ENCODE measurements at regions not wholly inside any gene's neighbourhood (a gene's known extent, or its start where the extent isn't known, plus 50 kb on each side); places are given as distances from the start of the nearest gene placed in this dataset.

- no peak overlapping the region for H2AFZ ChIP-seq (ENCODE audit: low read depth, low read length)
- no peaks in the 10 kb centered on the region for H3K27me3 ChIP-seq (ENCODE audit: insufficient read depth, low read depth, low read length)
- H3K9me2 ChIP-seq (ENCODE audit: insufficient read depth, low read length): no peaks in the 10 kb centered on the region
- no peaks in the 10 kb centered on the region for H3K36me3 ChIP-seq (ENCODE audit: insufficient read depth, low read length)
- H3F3A ChIP-seq (ENCODE audit: insufficient read depth, low read length, poor library complexity, severe bottlenecking): no peaks in the 10 kb centered on the region
- H4K20me1 ChIP-seq (ENCODE audit: insufficient read depth): no peaks in the 10 kb centered on the region
- no peak for TF ChIP-seq POLR2AphosphoS5 (IDR thresholded peaks at IDR 0.05)
- TF ChIP-seq EP300 (conservative IDR thresholded peaks at IDR 0.05; ENCODE audit: poor library complexity, severe bottlenecking): no peak
- no peak for TF ChIP-seq CTCF (IDR thresholded peaks at IDR 0.05; ENCODE audit: poor library complexity, severe bottlenecking)
- no peak for TF ChIP-seq RAD21 (conservative IDR thresholded peaks at IDR 0.05)
- no peak for TF ChIP-seq SMC3 (conservative IDR thresholded peaks at IDR 0.05; ENCODE audit: poor library complexity)
- TF ChIP-seq MXI1 (conservative IDR thresholded peaks at IDR 0.05; ENCODE audit: poor library complexity, severe bottlenecking): no peak
- TF ChIP-seq REST (IDR thresholded peaks at IDR 0.05; ENCODE audit: borderline replicate concordance): no peak
- no peak for TF ChIP-seq EZH2 (IDR thresholded peaks at IDR 0.05; ENCODE audit: borderline replicate concordance, insufficient read depth, low read length, poor library complexity, severe bottlenecking)
- TF ChIP-seq TAF1 (IDR thresholded peaks at IDR 0.05; ENCODE audit: low read depth): no peak
- H3K9ac ChIP-seq (ENCODE audit: low read length): no peak overlapping the region
- no peaks in the 10 kb centered on the region for H3K79me2 ChIP-seq (replicated peaks; ENCODE audit: insufficient read depth, low read length)
- H3K9me3 ChIP-seq (ENCODE audit: low read length): no peaks in the 10 kb centered on the region
- H3K27ac ChIP-seq (ENCODE audit: low read length): no peak overlapping the region
- no peak overlapping the region for H3K4me2 ChIP-seq (ENCODE audit: low read length)
- no peak overlapping the region for H3K4me3 ChIP-seq (ENCODE audit: low read length)
Measured at GRCh38 chr3:69530554-69530953, 144.7 kb upstream of the FRMD4B start.

GRCh38 chr3:69527498-69527897 lies 141.6 kb upstream of the FRMD4B start:
- Histone ChIP-seq H4K20me1 (ENCODE audit: insufficient read depth) (no peaks in the 10 kb centered on the region), H3K9me3 (ENCODE audit: low read length) (no peaks in the 10 kb centered on the region), H3K4me2 (ENCODE audit: low read length) (no peak overlapping the region), H3K27me3 (ENCODE audit: insufficient read depth, low read depth, low read length) (no peaks in the 10 kb centered on the region), H3K27ac (ENCODE audit: low read length) (no peak overlapping the region), H3K9ac (ENCODE audit: low read length) (no peak overlapping the region), H3K9me2 (ENCODE audit: insufficient read depth, low read length) (no peaks in the 10 kb centered on the region), H3K79me2 (replicated peaks; ENCODE audit: insufficient read depth, low read length) (no peaks in the 10 kb centered on the region), H3K36me3 (ENCODE audit: insufficient read depth, low read length) (no peaks in the 10 kb centered on the region), H2AFZ (ENCODE audit: low read depth, low read length) (no peak overlapping the region), H3F3A (ENCODE audit: insufficient read depth, low read length, poor library complexity, severe bottlenecking) (no peaks in the 10 kb centered on the region), H3K4me3 (ENCODE audit: low read length) (no peak overlapping the region)
- TF ChIP-seq TAF1 (IDR thresholded peaks at IDR 0.05; ENCODE audit: low read depth) (no peak), REST (IDR thresholded peaks at IDR 0.05; ENCODE audit: borderline replicate concordance) (no peak), EZH2 (IDR thresholded peaks at IDR 0.05; ENCODE audit: borderline replicate concordance, insufficient read depth, low read length, poor library complexity, severe bottlenecking) (no peak), SMC3 (conservative IDR thresholded peaks at IDR 0.05; ENCODE audit: poor library complexity) (no peak), MXI1 (conservative IDR thresholded peaks at IDR 0.05; ENCODE audit: poor library complexity, severe bottlenecking) (no peak), CTCF (IDR thresholded peaks at IDR 0.05; ENCODE audit: poor library complexity, severe bottlenecking) (no peak), RAD21 (conservative IDR thresholded peaks at IDR 0.05) (no peak), EP300 (conservative IDR thresholded peaks at IDR 0.05; ENCODE audit: poor library complexity, severe bottlenecking) (no peak), POLR2AphosphoS5 (IDR thresholded peaks at IDR 0.05) (no peak)

Measured in neural cell (in vitro differentiated cells).